Midbrain (tissue), 1 donor: ENCODE measurements at regions not wholly inside any gene's neighbourhood (a gene's known extent, or its start where the extent isn't known, plus 50 kb on each side); places are given as distances from the start of the nearest gene placed in this dataset.
"Not testable (repeated sequence)": the region's sequence is repeated elsewhere in the genome, so short reads cannot be mapped to it uniquely, and the experiment has no call there.

Experiments
- DNase-seq: peaks from one replicate; lab custom pipeline; 2025; lab: John Stamatoyannopoulos, UW

GRCh38 chr2:15681089-15681885 lies 89.6 kb downstream of the DDX1 start:
- DNase-seq, result no peak

DNA sequence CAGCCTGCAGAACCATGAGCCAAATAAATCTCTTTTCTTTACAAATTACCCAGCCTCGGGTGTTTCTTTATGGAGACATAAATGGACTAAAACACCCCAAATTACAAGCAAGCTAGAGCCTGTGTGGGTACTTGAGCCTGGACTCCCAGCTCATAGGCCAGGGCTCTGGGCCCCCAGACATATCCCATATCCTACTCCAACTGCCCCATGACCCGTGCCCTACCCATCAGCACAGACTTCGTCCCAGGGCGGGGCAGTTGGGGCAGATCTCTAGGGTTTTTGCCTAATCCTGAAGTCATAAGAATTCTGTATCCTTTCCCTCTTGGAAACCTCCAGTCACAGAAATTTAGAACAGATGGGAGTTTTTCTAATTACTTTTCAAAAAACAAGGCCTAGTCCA lies 90.7 kb downstream of the DDX1 start:
- no peak for DNase-seq

- DNase-seq, result no peak
Observed at GRCh38 chr2:15684161-15685039, 92.7 kb downstream of the DDX1 start.

- DNase-seq, result no peak
Observed at GRCh38 chr2:15685143-15685542, 93.5 kb downstream of the DDX1 start.

GRCh38 chr2:15686643-15687042 lies 95.0 kb downstream of the DDX1 start:
- DNase-seq, result no peak

GRCh38 chr2:15687243-15687642 lies 95.6 kb downstream of the DDX1 start:
- DNase-seq, result no peak

GRCh38 chr2:15687720-15688119 lies 96.1 kb downstream of the DDX1 start:
- DNase-seq, result no peak

GRCh38 chr2:15688924-15689568 lies 97.4 kb downstream of the DDX1 start:
- DNase-seq, result no peak

- no peak for DNase-seq
Observed at GRCh38 chr2:15689654-15690053, 98.0 kb downstream of the DDX1 start.

- DNase-seq, result no peak
Observed at GRCh38 chr2:15691586-15692310, 100.1 kb downstream of the DDX1 start.

DNA sequence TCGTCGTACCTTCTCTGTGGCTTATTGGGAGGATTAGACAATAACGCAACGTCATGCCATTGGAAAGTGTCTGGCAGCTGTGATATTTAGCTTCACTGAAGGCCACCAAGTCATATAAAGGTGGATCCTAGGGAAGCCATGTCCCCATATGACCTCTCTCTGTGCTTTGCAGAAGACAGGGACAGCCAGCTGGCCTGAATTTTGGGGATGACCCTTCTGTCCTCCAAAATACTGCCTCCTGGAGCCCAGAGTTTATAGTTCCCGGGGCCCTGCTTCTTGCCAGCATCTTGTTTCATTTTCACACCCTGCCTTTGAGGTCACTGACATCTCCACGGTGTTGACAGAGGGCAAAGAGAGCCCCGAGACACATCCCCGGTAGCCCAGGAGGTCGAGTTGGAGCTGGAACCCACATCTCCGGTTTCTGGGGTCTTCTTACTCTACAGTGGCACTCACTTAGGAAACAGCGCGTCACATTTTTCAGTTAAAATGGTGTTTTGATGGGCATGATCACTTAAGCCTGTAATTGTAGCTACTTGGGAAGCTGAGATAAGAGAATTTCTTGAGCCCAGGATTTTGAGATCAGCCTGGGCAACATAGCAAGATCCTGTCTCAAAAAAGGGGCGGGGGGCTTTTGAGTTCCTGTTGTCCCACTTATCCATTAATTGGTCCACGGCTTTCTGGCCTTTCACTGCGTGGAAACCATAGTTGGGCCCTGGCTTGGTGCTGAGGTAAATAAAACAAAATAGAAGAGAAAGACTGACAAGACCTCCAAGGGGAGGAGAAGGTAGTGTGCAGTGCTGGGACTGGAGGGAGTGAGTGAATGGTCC lies 101.1 kb downstream of the DDX1 start:
- DNase-seq, result no peak

- DNase-seq, result no peak
Observed at GRCh38 chr2:15693382-15693781, 101.7 kb downstream of the DDX1 start.

DNA sequence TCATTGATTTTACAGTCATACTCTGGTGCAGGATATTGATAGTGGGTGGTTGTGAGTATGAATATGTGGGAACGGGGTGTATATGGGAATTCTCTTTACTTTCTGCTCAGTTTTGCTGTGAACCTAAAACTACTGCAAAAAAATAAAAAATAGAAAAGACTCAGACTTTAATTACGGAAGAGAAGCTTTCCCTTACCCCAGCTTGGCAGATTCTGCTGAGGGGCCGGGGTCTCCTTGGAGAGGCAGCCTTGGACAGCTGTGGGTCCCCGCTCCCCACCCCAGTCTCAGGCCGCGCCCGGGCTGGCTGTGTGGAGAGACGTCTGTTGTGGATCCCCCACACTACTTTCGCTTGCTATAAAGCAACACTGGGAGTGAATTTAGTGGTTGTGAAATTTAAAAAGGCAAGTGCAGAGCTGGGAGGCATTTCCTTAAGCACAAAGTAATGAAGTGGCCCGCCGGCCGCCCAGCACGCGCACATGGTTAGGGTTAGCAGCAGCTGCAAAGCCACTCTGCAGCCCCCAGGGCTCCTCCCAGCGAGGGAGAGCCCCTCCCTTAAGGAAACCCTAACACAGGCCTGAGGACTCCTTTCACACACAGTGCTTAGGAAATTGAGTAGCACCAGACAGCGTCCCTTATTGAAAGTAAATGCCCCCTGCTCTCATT lies 102.4 kb downstream of the DDX1 start:
- no peak for DNase-seq

GRCh38 chr2:15694589-15694986 lies 102.9 kb downstream of the DDX1 start:
- DNase-seq, result no peak

DNA sequence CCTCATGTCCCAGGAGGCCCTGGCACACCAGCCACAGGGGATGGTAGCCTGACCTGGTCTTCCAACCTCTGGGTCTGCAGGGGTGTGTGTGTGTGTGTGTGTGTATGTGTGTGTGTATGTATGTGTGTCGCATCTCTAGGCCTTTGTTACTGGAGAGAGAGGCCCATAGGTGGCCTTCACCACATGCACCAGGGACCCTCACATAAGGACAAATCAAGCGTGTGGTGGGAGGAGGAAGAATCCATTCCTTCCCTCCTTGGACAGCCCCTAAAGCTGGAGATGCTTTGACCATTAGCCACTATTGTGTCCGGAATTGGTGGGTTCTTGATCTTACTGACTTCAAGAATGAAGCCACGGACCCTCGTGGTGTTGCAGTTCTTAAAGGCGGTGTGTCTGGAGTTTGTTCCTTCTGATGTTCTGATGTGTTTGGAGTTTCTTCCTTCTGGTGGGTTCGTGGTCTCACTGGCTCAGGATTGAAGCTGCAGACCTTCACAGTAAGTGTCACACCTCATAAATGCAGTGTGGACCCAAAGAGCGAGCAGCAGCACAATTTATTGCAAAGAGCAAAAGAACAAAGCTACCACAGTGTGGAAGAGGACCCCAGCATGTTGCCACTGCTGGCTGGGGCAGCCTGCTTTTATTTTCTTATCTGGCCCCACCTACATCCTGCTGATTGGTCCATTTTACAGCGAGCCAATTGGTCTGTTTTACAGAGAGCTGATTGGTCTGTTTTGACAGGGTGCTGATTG lies 104.1 kb downstream of the DDX1 start:
- no peak for DNase-seq

GRCh38 chr2:15696606-15697170 lies 105.0 kb downstream of the DDX1 start:
- not testable (repeated sequence) for DNase-seq

- no peak for DNase-seq
Observed at GRCh38 chr2:15700131-15700530, 108.5 kb downstream of the DDX1 start.

GRCh38 chr2:15700599-15701340 lies 109.1 kb downstream of the DDX1 start:
- DNase-seq, result no peak
